Panc1 (cell line): ENCODE measurements at regions not wholly inside any gene's neighbourhood (a gene's known extent, or its start where the extent isn't known, plus 50 kb on each side); places are given as distances from the start of the nearest gene placed in this dataset.

Experiments used
- ATAC-seq: fragments of 200-7000 bp; cut with Tn5 transposase; 2 replicates; pipeline ENCODE4 v1.9.1; 2020; ENCODE audit warnings: mild to moderate bottlenecking, moderate library complexity
- BruUV-seq: library from RNA; stranded (reverse); fragments of 400-500 nt; replicated peaks from 2 replicates; lab custom pipeline; 2021; lab: Mats Ljungman, UMichigan
- CTCF ChIA-PET: fragments of 300-600 bp; sonication (Branson Sonifier 250); formaldehyde crosslinking; loops from one replicate; lab custom pipeline; 2022; ENCODE audit warnings: antibody characterized with exemption; lab: Charles Lee
- POLR2A ChIA-PET: fragments of 300-600 bp; sonication (Branson Sonifier 250); formaldehyde crosslinking; loops from one replicate; lab custom pipeline; 2022; ENCODE audit warnings: antibody characterized with exemption; lab: Charles Lee
- DNase-seq: peaks from one replicate; pipeline ENCODE4 v3.0.0-alpha.2; 2010; ENCODE audit warnings: low read depth, low spot score
- H3K27ac ChIP-seq: 2 replicates; pipeline ENCODE4 v1.5.1; 2011; ENCODE audit warnings: mild to moderate bottlenecking, low read length, inconsistent platforms
- H3K27me3 ChIP-seq: fragments of 200-500 bp; sonication (Bioruptor generic); 2 replicates; pipeline ENCODE4 v1.6.0; 2014; ENCODE audit warnings: low read length, inconsistent platforms; ENCODE audit not compliant: control insufficient read depth, insufficient read depth
- H3K36me3 ChIP-seq: fragments of 200-500 bp; sonication (Bioruptor generic); 2 replicates; pipeline ENCODE4 v1.5.1; 2014; ENCODE audit warnings: inconsistent platforms, mild to moderate bottlenecking, low read length, moderate library complexity; ENCODE audit not compliant: control insufficient read depth, insufficient read depth
- H3K4me1 ChIP-seq: 2 replicates; pipeline ENCODE4 v1.5.1; 2011; ENCODE audit warnings: inconsistent platforms, mild to moderate bottlenecking, low read length, moderate library complexity; ENCODE audit not compliant: control insufficient read depth, insufficient read depth
- H3K4me3 ChIP-seq, 2 experiments: 2 replicates each; pipeline ENCODE4 v1.5.1; 2011 to 2012; ENCODE audit warnings: low read depth in 2 of 2, low read length in 2 of 2, mild to moderate bottlenecking in 2 of 2, inconsistent platforms in 1 of 2, moderate library complexity in 1 of 2
- H3K9me3 ChIP-seq: fragments of 200-500 bp; sonication (Bioruptor generic); 2 replicates; pipeline ENCODE4 v1.5.1; 2014; ENCODE audit warnings: low read depth, mild to moderate bottlenecking, inconsistent platforms, low read length, moderate library complexity; ENCODE audit not compliant: control insufficient read depth, insufficient read depth
- POLR2AphosphoS5 ChIP-seq: IDR thresholded peaks from 2 replicates; pipeline ENCODE4 v1.6.1; 2012; ENCODE audit warnings: mild to moderate bottlenecking, low read depth, low read length, moderate library complexity
- SIN3A ChIP-seq: IDR thresholded peaks from 2 replicates; pipeline ENCODE4 v1.6.1; 2012; ENCODE audit warnings: low read depth, mild to moderate bottlenecking, low read length, moderate library complexity, borderline replicate concordance; ENCODE audit not compliant: insufficient read depth
- TCF7L2 ChIP-seq: IDR thresholded peaks from 2 replicates; pipeline ENCODE4 v1.6.1; 2011; ENCODE audit warnings: mild to moderate bottlenecking, low read depth, low read length, inconsistent platforms
- in situ Hi-C: cut with HindIII; loops from 2 replicates; pipeline ENCODE4 v1.10.0; 2016; ENCODE audit warnings: low sequenced_read_pairs, low pct_unique_long_range_greater_than_20kb
- intact Hi-C: fragments of 100-400 bp; cut with micrococcal nuclease; formaldehyde crosslinking; loops from one replicate; pipeline ENCODE4 v1.10.0; 2022; ENCODE audit not compliant: unreplicated experiment
- TF ChIP-seq, protein P1 (sequence below), 2 experiments: IDR thresholded peaks; 2 replicates each; pipeline ENCODE4 v1.6.1; 2011 to 2012; ENCODE audit warnings: low read depth in 2 of 2, control low read depth in 1 of 2, low read length in 1 of 2, mild to moderate bottlenecking in 1 of 2, moderate library complexity in 1 of 2; ENCODE audit not compliant: insufficient read depth in 1 of 2
- TF ChIP-seq, protein P2 (sequence below): fragments of 450-650 bp; IDR thresholded peaks from 2 replicates; pipeline ENCODE4 v1.5.1; 2017; ENCODE audit warnings: mild to moderate bottlenecking

GRCh38 chr2:129274038-129274415 lies 705.4 kb upstream of the RAB6C start:
- ChIA-PET POLR2A (no interaction called here), CTCF (no interaction called here)
- ATAC-seq (no peak), DNase-seq (no peak)
- intact Hi-C loops, result no loop called here
- H3K36me3 ChIP-seq, result no peaks in the 10 kb centered on the region
- no peaks in the 10 kb centered on the region for H3K4me1 ChIP-seq
- no peak overlapping the region for H3K4me3 ChIP-seq
- in situ Hi-C loops, result no loop called here
- no peak overlapping the region for H3K27ac ChIP-seq
- no peaks in the 10 kb centered on the region for H3K27me3 ChIP-seq
- BruUV-seq, result no TSS peak
- no peaks in the 10 kb centered on the region for H3K9me3 ChIP-seq
- TF ChIP-seq TCF7L2, result no peak
- TF ChIP-seq POLR2AphosphoS5, result no peak
- TF ChIP-seq SIN3A, result no peak
- TF ChIP-seq, protein P1, sequence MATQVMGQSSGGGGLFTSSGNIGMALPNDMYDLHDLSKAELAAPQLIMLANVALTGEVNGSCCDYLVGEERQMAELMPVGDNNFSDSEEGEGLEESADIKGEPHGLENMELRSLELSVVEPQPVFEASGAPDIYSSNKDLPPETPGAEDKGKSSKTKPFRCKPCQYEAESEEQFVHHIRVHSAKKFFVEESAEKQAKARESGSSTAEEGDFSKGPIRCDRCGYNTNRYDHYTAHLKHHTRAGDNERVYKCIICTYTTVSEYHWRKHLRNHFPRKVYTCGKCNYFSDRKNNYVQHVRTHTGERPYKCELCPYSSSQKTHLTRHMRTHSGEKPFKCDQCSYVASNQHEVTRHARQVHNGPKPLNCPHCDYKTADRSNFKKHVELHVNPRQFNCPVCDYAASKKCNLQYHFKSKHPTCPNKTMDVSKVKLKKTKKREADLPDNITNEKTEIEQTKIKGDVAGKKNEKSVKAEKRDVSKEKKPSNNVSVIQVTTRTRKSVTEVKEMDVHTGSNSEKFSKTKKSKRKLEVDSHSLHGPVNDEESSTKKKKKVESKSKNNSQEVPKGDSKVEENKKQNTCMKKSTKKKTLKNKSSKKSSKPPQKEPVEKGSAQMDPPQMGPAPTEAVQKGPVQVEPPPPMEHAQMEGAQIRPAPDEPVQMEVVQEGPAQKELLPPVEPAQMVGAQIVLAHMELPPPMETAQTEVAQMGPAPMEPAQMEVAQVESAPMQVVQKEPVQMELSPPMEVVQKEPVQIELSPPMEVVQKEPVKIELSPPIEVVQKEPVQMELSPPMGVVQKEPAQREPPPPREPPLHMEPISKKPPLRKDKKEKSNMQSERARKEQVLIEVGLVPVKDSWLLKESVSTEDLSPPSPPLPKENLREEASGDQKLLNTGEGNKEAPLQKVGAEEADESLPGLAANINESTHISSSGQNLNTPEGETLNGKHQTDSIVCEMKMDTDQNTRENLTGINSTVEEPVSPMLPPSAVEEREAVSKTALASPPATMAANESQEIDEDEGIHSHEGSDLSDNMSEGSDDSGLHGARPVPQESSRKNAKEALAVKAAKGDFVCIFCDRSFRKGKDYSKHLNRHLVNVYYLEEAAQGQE (IDR thresholded peaks at IDR 0.05; ENCODE audit: insufficient read depth in 1 of 2, low read depth in 2 of 2, low read length in 1 of 2), result no peak
- TF ChIP-seq, protein P2, sequence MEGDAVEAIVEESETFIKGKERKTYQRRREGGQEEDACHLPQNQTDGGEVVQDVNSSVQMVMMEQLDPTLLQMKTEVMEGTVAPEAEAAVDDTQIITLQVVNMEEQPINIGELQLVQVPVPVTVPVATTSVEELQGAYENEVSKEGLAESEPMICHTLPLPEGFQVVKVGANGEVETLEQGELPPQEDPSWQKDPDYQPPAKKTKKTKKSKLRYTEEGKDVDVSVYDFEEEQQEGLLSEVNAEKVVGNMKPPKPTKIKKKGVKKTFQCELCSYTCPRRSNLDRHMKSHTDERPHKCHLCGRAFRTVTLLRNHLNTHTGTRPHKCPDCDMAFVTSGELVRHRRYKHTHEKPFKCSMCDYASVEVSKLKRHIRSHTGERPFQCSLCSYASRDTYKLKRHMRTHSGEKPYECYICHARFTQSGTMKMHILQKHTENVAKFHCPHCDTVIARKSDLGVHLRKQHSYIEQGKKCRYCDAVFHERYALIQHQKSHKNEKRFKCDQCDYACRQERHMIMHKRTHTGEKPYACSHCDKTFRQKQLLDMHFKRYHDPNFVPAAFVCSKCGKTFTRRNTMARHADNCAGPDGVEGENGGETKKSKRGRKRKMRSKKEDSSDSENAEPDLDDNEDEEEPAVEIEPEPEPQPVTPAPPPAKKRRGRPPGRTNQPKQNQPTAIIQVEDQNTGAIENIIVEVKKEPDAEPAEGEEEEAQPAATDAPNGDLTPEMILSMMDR, result no peak

- no peak overlapping the region for H3K4me3 ChIP-seq
- intact Hi-C loops (no loop called here), in situ Hi-C loops (no loop called here)
- no peak overlapping the region for H3K27ac ChIP-seq
- TF ChIP-seq TCF7L2, result no peak
- TF ChIP-seq POLR2AphosphoS5, result no peak
- TF ChIP-seq, protein P2, result no peak
- TF ChIP-seq SIN3A, result no peak
- TF ChIP-seq, protein P1 (IDR thresholded peaks at IDR 0.05; ENCODE audit: insufficient read depth in 1 of 2, low read depth in 2 of 2, low read length in 1 of 2), result no peak
- POLR2A ChIA-PET, result no interaction called here
- no peaks in the 10 kb centered on the region for H3K27me3 ChIP-seq
- H3K36me3 ChIP-seq, result no peaks in the 10 kb centered on the region
- H3K4me1 ChIP-seq, result no peaks in the 10 kb centered on the region
- no peak for ATAC-seq
- H3K9me3 ChIP-seq, result no peaks in the 10 kb centered on the region
- no peak for DNase-seq
- no TSS peak for BruUV-seq
- CTCF ChIA-PET, result interaction anchor here (0.6 kb wide), 1 partner anchor 240 kb away, joined by 3 read pairs; no protein-coding TSS in a partner anchor
These were observed 704.5 kb upstream of the RAB6C start for GRCh38 chr2:129274918-129275317.
